Forelimb muscle (tissue), 1 donor: ENCODE measurements at regions not wholly inside any gene's neighbourhood (a gene's known extent, or its start where the extent isn't known, plus 50 kb on each side); places are given as distances from the start of the nearest gene placed in this dataset.
"Not testable (repeated sequence)": the region's sequence is repeated elsewhere in the genome, so short reads cannot be mapped to it uniquely, and the experiment has no call there.

Experiments used
- DNase-seq: peaks from one replicate; pipeline ENCODE4 v3.0.0-alpha.2; 2013; ENCODE audit warnings: low read depth

DNA sequence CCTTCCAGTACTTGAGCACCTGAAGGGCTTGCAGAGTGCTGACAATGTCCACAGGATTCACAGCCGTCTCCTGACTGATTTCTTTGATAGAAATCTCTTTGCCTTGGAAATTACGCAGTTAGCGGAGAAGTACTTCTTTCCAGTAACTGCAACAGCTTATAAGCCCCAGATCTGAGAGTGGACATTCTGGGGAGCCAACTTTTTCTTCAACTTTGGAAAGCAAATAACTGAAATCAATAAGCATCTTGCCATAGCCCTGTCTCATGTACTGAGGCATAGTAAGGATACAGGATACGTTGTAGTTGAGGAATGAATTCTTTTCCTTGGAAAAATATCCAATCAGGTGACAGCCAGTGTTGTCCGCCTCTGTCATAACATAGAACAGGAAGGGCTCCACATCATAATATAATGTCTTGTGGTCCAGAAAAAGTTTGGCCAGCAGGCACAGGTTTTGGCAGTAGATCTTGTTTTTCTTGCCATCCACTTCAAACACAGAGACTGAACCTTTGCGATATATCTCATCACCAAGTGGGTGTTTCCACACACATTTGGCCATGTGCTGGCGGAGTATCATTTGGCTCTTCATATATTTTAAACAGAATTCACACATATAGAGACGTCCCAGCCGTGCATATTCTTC, 711.1 kb upstream of the DIAPH2 start:
- peak; percentile 14 for DNase-seq

- peak; percentile 51 for DNase-seq
Measured at GRCh38 chrX:95974096-95974470, 710.6 kb upstream of the DIAPH2 start.

DNA sequence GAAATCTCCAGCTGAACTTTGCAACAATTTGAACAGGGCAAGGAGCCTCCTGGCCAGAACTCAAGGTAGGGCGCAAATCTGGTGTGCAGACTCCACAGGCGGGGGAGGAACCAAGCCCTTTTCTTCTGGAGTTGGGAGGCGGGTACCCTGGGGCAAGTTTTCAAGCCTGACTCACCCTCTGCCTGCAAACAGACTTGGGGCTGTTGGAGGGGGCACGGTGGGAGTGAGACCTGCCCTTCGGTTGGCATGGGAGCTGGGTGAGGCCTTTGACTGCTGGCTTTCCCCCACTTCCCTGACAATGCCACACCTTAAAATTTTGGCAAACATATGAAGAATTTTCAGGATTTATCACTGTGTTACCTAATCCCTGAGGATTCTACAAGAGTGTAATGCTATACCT, 709.8 kb upstream of the DIAPH2 start:
- DNase-seq: no peak

DNA sequence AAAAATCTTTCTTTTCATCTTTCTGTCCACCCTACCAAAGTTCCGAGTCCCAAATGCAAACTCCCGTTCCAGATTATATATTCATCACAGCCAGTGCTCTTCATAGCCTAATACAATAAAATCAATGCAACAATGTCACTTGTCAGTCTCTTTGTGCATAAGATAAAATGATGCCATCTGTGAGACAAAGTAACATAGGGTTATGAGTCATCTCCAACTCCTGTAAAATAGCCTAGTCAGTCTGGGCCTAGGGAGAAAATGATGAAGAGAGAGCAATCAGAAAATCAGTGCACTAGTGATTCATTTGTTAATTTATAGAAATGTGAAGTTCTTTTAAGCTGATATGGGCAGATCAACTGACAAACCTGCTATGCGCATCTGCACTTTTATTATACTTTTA, 689.1 kb upstream of the DIAPH2 start:
- no peak for DNase-seq

DNA sequence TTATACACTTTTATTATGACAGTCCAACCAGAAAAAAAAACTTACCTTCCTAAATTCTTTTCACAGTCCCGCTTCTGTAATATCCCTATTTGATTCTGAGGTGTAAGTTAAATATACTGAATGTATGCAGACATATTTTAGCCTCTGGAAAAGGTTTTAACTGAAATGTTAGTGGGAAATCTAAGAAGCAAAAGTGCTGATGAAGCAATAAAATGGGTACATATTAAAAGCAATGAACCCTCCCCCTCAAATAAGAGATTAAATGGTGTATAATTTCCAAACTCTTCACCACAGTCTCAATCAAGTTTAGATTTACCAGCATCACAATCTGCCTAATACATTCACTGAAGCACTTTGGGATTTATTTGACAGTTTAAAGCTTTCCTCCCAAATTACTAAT, 688.3 kb upstream of the DIAPH2 start:
- DNase-seq: no peak

- DNase-seq: no peak
Measured at GRCh38 chrX:96002431-96002830, 682.2 kb upstream of the DIAPH2 start.

- no peak for DNase-seq
Measured at GRCh38 chrX:96004386-96004785, 680.3 kb upstream of the DIAPH2 start.

DNA sequence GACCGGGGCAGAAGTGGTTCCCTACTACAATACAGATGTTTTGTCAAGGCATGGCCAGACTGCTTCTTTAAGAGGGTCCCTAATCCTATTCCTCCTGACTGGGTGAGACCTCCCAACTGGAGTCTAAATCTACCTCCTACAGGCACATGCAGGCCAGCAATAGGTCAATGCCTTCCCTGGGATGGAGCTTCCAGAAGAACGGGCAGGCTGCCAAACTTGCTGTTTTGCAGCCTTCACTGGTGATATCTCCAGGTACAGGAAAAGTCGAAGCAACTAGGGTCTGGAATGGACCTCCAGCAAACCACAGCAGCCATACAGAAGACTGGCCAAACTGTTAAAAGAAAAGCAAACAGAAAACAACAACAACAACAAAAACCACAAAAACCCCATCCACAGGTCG, 678.4 kb upstream of the DIAPH2 start:
- no peak for DNase-seq

GRCh38 chrX:96027407-96027806, 657.2 kb upstream of the DIAPH2 start:
- DNase-seq: peak; percentile 16

DNA sequence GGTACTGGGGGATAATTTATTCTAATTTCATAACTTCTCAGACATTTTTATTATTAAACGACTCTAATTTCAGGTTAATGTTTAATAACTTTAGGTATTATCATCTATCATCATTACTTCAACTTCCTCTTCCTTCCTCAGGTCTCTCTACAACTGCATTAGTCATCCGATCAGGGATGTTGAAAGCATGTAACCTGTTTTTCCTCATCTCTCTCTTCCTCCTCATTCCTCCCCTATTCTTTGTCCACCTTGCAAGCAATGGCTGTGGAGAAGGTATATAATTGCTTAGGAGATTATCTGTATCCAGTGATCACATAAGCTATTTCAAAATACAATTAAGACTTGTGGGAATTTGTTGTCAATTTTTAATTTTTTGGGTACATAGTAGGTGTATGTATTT, 632.6 kb upstream of the DIAPH2 start:
- DNase-seq: no peak

DNA sequence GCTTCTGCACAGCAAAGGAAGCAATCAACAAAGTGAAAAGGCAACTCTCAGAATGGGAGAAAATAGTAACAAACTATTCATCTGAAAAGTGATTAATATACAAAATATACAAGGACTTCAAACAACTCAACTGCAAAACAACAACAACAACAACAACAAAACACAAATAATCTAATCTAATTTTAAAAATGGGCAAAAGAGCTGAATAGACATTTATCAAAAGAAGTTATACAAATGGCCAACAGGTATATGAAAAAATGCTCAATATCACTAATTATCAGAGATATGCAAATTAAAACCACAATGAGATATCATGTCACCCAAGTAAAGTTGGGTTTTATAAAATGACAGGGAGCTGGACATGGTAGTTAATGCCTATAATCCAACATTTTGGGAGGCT, 602.8 kb upstream of the DIAPH2 start:
- no peak for DNase-seq

DNA sequence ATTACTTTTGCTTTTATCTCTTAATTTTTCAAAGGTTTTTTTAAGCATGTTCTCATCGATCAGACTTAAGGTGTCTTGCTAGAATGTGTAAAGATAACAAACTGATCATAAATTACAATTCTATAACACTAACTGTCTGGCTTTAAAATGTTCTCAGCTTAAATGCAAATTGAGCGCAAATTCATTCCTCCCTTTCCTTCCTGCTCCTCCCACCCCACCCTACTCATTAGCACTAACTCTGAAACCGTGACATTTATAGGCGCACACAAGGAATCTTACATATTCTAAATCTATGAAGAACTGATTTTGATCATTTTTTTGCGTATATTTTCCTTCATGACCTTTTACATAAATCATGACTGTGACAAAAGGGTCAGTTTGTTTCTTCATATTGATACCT, 590.0 kb upstream of the DIAPH2 start:
- DNase-seq: no peak

DNA sequence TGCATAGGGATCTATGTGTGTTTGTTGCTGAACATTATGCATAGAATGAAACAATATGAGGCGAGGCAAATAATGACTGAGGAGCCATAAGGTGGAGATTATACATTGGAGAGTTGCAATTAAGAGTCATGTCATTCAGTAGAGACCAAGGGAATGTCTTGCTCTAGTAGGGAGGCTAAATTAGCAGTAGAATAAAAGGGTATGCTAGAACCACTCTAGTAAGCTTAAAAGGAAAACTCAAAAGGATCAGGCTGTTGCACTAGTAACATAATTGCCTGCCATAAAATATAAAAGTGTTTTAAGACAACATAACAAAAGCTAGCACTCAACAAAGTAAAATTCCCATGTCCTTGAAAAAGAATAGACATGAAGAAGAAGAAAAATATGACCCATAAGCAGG, 586.2 kb upstream of the DIAPH2 start:
- DNase-seq: no peak

GRCh38 chrX:96102997-96103396, 581.6 kb upstream of the DIAPH2 start:
- no peak for DNase-seq

DNA sequence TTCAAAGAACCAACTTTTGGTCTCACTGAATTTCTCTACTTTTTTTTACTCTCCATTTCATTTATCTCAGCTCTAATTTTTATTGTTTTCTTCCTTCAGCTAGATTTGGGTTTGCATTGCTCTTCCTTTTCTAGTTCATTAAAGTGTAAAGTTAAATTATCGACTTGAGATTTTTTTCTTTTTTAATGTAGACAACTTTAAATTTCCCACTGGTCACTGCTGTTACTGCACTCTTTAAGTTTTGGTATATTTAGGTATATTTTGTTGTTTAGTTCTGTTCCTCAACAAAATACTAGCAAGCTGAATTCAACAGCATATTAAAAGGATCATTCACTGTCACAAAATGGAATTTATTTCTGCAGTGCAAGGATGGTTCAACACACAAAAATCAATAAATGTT, 572.0 kb upstream of the DIAPH2 start:
- no peak for DNase-seq

DNA sequence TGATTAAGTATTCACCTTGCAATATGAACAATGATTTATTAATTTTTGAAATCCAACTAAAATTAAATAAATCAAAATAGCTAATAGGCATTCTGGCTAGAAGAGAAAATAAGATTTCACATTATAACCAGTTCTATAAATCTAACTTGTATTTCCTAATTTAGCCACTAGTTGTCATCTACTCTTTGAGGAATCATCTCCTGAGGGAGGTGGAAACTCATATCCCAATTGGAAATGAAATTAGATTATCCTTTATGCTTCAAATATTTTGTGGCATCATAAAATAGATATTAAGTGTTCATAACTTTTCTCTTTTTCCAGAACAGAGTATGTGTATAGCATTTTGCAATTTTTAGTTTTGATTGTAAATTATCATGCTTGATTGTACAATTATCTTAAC, 558.5 kb upstream of the DIAPH2 start:
- no peak for DNase-seq

GRCh38 chrX:96128058-96128457, 556.6 kb upstream of the DIAPH2 start:
- not testable (repeated sequence) for DNase-seq

DNA sequence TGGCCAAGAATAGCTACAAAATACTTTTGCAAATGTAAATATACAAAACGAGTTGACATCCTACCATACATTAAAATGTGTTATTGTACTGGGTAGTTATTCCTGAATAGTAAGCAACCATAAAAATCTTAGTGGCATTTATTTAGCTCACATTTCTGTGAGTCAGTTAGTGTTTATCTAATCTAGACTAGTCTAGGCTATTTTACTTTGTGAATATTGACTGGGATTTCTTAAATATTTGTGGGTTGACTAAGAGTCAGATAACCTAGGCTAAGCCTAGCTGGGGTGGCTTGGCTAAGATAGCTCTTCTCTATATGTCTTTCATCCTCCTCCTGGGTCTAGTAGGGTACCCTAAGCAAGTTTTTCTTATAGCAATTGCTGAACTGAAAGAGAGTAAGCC, 543.8 kb upstream of the DIAPH2 start:
- DNase-seq: no peak

DNA sequence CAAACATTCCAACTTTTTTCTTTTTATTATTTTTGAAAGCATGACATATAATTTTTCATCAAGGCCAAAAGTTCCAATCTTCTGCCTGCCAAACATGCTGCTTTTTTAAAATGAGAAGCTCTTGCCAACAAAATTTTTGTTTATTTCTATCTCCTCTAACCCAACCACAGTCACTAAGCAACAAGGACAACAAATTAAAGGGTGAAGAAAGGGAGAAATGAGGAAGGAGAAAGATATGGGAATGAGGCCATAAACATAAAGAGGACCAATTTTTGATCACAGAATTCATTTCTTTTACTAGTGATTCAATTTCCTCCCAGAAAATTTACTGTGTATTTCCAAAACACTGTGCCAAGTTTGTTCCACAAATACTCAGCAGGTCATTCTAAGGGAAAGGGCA, 537.0 kb upstream of the DIAPH2 start:
- peak; percentile 57 for DNase-seq

- DNase-seq: no peak
Measured at GRCh38 chrX:96170626-96171025, 514.0 kb upstream of the DIAPH2 start.

GRCh38 chrX:96176921-96177320, 507.7 kb upstream of the DIAPH2 start:
- no peak for DNase-seq

- DNase-seq: no peak
Measured at GRCh38 chrX:96181605-96182004, 503.0 kb upstream of the DIAPH2 start.

- no peak for DNase-seq
Measured at GRCh38 chrX:96182366-96182765, 502.3 kb upstream of the DIAPH2 start.

DNA sequence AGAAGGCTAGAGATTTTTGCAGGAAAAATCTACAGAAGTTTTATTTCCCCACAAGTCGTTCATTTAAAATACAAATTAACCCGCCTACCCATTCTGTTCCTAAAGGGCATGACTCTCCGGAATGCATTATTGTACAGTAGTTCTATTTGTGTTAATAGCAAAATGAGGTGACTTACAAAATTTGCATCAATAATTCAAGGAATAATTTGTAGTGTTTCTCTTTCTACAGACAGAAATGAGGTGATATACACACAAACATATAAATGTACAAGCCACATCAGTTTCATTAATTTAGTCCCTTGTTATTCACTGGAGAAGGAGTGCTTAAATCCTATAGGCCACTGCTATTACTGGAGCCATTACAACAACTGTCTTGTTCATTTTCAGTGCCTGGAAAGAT, 501.3 kb upstream of the DIAPH2 start:
- DNase-seq: no peak

DNA sequence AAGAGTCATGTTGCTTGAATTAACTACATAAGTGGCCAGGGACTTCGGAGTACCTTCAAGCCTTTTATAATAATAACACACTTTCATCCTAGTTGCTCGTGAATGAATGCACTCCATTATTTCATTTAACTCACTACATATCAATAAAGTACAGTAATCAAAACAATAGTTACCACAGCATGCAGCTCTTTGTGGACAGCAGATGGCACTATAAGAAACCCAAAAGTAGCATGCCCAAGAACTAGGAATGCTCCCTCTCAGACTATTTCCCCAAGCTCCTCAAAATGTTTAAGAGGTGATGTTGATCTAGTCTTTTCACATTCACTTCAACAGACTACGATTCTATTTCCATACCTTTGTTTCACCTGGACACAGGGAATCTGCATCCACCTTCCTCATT, 500.8 kb upstream of the DIAPH2 start:
- DNase-seq: no peak
